ENCODE measurements at regions not wholly inside any gene's neighbourhood (a gene's known extent, or its start where the extent isn't known, plus 50 kb on each side); places are given as distances from the start of the nearest gene placed in this dataset.
"Not testable (repeated sequence)": the region's sequence is repeated elsewhere in the genome, so short reads cannot be mapped to it uniquely, and the experiment has no call there.

DNA sequence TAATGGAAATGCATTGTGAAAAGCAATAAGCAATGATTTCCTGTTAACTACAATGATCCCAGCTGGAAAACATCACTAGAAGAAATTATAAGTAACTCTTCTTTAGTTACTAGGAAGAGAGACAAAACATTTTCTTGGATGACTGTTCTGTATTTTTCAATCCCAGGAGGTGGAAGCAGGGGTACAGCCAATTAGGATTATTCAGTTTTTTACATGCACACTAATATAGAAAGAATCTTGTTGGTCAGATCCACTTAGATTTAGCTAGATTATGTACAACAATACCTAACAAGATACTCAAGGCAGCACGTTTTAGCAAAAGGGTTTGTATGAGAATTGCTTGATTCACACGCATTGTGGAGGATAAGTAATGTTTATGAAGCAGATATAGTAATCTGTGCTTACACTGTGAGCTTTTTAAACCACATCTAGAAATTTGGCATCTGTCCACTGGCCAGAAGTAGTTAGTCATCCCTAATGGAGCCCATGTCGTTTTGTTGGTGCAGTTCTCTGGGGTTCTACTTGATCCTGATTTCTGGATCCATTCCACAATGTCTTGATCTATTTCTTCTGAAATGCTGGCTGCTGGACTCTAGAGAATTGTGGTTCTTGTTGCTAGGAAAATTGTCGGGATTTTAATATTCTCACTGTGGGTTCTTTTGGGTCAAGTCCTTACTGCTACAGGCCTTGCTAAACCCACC, 199.7 kb downstream of the ADCYAP1 start:
- DNase-seq (ENCODE audit: low read depth) = peak; percentile 63

DNA sequence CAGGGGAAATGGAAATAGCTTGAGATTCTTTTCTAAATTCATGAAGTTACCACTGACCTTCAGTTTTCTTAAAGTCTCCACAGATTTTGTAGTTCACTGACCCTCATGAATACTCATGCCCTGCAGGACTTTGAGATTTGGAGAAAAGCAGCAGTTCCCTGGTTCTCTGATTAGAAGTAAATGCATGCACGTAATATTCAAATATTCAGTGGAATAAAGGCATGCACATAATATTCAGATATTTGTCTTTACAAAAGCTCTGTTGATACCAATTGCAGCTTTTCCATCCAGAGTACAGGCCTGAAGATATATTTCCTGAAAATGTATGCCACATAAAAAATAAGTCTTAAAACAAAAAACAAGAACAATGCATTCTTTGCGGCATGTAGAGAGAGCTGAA, 219.8 kb downstream of the ADCYAP1 start:
- no peak for DNase-seq (ENCODE audit: low read depth)

DNA sequence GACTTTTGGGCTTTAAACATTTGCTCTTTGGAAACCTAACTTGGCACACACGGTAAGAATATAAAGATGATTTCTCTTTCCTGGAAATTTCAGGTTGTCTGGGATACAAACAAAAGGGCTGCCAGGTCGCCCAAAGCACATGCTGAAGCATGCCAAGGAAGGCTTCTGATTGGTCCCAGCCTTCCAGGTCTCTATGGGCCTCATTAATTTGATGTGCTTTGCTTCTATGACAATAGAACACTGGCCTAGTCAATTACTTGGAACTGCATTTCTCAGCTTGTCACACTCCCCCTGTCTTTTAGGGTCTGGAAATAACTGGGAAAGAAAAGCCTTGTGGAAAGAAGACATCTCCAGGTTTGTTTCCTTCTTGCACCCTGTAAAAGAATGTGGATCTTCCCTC, 228.9 kb downstream of the ADCYAP1 start:
- DNase-seq (ENCODE audit: low read depth) = no peak

DNA sequence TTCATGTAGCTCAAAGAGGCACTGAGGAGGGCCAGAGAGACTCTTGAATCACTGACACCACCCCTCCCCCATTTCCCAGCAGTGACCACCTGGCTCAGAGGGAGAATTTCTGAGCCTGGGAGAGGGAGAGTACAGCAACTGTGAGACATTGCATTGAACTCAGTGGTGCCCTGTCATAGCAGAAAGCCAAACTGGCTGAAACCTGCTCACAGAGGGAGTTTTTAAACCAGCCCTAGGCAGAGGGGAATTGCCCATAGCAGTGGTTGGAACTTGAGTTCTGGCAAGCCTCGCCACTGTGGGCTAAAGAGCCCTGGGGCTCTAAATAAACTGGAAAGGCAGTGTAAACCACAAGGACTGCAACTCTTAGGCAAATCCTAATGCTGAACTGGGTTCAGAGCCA, 243.1 kb downstream of the ADCYAP1 start:
- DNase-seq (ENCODE audit: low read depth) = no peak

DNA sequence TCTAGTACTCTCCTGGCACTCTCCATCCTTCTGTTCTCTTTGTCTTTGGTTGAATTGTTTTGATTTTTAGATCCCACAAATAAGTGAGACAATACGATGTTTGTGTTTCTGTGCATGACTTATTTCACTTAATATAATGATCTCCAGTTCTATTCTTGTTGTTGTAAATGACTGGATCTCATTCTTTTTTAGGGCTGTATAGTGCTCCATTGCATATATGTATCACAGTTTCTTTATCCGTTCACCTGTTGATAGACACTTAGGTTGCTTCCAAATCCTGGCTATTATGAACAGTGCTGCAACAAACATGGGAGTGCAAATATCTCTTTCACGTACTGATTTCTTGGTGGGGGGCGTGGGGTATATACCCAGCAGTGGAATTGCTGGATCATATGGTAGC, 245.0 kb downstream of the ADCYAP1 start:
- DNase-seq (ENCODE audit: low read depth) = no peak

DNA sequence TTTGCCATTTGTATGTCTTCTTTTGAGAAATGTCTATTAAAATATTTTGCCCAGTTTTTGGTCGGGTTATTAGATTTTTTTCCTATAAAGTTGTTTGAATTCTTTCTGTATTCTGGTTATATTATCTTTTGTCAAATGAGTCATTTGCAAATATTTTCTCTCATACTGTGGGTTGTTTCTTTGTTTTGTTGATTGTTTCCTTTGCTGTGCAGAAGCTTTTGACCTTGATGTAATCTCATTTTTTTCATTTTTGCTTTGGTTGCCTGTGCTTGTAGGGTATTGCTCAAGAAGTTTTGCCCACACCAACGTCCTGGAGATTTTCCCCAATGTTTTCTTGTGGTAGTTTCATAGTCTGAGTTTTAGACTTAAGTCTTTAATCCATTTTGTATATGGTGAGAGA, 245.7 kb downstream of the ADCYAP1 start:
- DNase-seq (ENCODE audit: low read depth) = no peak

DNA sequence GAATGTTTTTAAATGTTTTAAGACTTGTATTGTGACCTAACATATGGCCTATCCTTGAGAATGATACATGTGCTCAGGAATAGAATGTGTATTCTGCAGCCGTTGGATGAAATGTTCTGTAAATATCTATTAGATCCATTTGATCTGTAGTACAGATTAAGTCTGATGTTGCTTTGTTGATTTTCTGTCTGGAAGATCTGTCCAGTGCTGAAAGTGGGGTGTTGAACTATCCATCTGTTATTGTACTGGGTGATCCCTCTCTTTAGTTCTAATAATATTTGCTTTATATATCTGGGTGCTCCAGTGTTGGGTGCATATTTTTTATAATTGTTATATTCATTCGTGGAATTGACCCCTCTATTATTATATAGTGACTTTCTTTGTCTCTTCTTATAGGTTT, 248.3 kb downstream of the ADCYAP1 start:
- DNase-seq (ENCODE audit: low read depth) = not testable (repeated sequence)

DNA sequence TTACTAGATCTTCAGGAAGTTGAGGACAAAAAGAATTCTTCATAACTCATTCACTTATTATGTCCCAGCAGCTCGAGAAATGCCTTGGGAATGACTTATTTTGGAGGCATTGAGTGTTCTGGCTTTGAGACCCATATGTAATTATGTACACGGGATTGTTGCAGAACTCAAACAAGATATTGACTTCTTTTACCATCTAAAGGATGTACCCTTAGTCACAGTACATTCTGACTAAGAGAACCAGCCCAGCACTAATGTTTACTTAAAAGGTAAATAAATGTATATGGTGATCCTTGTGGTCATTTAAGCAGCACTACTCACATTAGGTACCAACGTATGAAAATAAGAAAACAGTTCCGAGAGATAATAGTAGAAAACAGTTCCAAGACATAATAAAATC, 268.9 kb downstream of the ADCYAP1 start:
- DNase-seq (ENCODE audit: low read depth) = no peak

DNA sequence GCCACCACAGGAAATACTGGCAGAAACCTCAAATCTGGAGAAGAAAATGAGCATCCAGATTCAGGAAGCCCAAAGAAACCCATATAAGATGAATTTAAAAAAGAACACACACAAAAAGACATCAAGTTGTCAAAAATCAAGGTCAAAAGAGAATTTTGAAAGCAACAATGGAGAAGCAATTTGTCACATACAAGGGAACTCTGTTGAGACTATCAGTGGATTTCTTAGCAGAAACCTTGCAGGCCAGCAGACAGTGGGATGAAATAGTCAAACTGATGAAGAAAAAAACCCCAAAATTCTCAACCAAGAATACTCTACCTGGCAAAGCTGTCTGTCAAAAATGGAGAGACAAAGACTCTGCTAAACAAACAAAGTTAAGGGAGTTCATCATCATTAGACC, 272.6 kb downstream of the ADCYAP1 start:
- DNase-seq (ENCODE audit: low read depth) = no peak

DNA sequence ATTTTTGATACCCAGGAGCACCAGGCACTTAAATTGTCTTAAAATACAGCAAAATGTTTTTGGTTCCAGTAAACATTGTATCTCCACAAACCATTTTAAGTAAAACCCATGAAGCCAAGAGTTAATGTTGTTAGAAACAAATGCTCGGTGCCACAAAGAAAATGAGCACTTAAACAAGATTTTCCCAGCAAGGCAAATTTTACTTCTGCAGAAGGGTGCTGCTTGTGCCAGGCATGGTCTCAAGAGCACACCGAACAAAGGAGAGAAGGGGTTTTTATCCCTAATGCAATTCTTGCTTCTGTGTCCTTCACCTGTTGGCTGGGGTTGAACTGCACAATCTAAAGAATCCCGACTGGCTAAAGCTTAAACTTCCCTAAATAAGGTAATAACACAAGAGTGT, 286.7 kb downstream of the ADCYAP1 start:
- DNase-seq (ENCODE audit: low read depth) = no peak

DNA sequence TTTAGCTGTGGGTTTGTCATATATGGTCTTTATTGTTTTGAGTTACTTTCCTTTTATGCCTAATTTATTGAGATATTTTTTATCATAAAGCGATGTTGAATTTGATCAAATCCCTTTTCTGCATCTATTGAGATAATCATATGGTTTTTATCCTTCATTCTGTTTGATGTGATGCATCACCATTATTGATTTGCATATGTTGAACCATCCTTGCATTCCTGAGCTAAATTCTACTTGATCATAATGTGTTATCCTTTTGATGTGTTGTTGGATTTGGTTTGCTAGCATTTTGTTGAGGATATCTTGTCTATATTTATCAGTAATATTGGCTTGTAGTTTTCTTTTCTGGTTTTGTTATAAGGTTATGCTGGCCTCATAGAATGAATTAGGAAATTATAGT, 308.5 kb downstream of the ADCYAP1 start:
- DNase-seq (ENCODE audit: low read depth) = no peak

DNA sequence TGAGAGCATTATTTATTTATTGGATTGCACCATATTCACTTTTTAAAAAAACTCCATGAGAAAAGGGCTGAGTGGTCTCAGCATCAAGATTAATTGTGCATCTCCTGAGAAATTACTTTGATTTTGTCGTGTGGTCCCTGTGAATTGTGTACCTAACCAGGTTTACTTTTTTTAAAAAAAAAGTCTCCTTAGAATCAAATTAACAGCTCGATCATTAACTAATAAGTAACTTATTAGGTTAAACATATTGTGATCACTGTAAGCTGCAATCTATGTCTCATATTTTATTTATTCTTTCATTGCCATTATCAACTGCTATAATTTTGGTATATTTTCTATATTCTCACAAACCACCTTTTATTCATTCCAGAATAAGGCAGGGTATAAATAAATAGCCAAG, 318.2 kb downstream of the ADCYAP1 start:
- no peak for DNase-seq (ENCODE audit: low read depth)

DNA sequence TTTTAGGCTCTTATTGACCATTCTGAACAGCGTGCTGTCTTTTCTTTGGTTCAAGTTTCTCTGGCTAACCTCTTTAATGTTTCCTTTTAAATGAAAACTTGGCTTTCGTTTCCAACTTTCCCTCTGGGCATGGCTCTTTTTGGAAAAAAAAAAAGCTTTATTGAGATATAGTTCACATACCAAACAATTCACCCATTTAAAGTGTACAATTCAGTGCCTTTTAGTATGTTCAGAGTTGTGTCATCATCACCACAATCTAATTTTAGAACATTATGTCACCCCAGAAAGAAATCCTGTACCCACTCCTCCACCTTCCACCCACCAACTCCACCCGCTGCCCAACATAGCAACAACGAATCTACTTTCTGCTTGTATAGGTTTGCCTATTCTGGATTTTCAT, 322.4 kb downstream of the ADCYAP1 start:
- DNase-seq (ENCODE audit: low read depth) = no peak

DNA sequence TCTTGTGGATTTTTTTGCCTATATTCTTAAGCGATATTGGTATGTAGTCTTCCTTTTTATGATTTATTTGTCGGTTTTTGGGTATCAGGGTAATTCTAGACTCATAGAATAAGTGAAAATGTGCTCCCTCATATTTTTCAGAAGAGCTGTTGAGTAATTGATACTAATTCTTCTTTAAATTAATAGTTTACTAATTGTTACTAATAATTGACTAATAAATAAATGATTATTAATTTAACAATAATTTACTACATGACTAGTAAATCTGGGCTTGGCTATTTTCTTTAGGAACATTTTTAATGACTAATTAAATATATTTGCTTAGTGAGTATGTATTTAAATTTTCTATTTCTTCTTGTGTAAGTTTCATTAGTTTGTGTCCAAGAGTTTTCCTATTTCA, 325.0 kb downstream of the ADCYAP1 start:
- no peak for DNase-seq (ENCODE audit: low read depth)

DNA sequence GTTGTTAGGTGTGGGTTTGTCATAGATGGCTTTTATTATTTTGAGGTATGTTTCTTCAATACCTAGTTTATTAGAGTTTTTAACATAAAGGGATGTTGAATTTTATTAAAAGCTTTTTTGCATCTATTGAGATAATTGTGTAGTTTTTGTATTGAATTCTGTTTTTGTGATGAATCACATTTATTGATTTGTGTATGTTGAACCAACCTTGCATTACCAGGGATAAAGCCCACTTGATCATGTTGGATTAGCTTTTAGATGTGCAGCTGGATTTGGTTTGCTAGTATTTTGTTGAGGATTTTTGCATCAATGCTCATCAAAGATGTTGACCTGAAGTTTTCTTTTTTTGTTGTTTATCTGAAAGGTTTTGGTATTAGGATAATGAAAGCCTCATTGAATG, 328.2 kb downstream of the ADCYAP1 start:
- DNase-seq (ENCODE audit: low read depth) = no peak

DNA sequence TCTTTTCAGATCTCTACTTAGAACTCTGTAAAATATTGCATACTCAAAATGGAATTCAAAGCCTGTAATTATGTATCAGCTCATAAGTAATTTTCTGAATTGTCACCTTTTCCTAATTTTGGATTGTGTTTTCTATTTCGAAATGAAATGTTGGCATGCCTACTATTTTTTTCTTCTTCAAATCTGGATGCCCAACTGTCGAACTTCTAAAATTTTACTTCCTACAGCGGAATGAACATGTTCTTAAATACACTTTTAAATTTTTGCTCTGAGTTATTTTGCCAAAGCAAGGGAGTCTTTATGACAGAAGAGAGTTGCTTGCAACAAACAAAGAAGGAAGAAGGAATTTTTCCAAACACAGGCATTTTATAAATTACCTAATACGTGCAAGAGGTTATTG, 336.0 kb downstream of the ADCYAP1 start:
- no peak for DNase-seq (ENCODE audit: low read depth)

DNA sequence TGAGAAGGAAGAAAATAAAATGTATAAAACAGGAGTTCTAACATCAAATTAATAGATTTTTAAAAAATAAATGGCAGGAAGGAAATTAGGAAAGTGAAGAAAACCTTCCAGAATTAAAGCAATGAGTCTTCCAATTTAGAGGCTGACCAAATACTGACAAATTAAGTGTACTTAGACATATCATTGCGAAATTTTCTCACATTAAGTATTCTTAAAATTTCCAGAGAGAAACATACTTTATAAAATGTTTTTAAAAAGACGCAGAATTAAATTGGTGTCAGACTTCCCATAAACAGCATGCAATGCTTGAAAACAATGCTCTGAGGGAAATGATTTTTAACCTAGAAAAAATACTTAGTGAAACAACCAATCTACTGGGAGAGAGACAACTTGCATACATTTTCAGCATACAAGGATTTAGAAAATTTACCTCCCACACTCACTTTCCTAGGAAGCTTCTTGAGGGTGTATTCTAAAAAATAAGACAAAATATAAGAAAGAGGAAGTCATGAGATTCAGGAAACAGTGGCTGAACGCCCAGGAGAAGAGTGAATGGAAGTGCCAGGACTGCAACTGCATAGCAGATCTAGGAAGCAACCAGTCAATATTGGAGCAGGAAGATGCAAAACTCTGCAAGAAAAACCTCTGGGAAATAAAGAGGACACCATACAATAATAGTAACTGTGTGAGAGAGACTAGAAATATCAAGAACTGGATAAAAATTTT, 339.9 kb downstream of the ADCYAP1 start:
- DNase-seq (ENCODE audit: low read depth) = no peak

DNA sequence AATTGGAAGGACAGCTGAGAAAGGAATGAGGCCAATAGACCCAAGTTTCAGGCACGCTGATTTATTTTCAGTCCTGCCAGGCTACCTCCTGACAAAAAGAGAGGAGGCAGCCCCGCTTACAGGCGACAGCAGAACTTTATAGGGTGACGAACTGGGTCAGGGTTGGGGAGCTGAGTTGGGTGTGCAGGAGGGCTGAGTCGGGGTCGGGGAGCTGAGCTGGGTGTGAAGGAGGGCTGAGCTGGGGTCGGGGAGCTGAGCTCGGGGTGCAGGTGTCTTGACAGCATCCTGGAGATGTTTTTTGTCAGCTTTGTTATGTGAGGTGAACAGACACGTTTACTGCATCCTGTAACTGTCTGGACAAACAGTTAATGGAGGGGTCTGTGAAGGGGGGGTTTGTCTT, 342.2 kb downstream of the ADCYAP1 start:
- DNase-seq (ENCODE audit: low read depth) = no peak

DNA sequence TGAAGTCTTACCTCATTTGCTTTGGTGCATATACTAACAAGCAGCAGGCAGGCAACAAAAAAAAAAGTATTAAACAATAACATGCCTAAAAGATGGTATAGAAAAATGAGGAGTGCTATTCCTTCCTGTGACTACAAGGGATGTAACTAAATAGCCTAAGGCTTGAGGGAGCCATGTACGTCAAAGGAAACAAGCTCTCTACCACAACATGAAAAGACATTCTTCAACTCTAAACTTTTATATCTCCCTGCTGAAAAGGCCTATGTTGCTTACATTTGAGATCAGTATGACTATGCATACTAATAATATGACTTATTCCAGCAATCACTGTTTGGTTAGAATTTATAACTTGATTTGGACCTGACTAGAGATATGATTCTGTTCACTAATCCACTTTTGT, 347.9 kb downstream of the ADCYAP1 start:
- no peak for DNase-seq (ENCODE audit: low read depth)

DNA sequence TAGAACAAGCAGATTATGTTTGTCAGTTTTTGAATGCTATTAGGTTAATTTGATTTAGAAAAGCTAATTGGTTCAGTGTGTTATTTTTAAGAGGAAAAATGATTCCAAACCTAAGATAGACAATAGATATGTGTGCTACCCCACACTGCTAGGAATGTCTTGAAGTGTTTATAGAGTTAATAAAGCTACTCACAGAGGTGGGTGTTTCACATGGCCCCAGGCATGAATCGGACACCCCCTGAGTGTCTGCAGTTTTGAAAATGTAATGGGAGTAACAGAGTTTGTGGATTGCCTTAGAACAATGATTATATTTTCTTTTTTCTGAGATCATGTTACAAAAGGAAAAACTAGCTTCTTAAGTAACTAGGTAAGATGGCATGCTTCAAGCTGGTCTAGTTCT, 348.3 kb downstream of the ADCYAP1 start:
- no peak for DNase-seq (ENCODE audit: low read depth)

DNA sequence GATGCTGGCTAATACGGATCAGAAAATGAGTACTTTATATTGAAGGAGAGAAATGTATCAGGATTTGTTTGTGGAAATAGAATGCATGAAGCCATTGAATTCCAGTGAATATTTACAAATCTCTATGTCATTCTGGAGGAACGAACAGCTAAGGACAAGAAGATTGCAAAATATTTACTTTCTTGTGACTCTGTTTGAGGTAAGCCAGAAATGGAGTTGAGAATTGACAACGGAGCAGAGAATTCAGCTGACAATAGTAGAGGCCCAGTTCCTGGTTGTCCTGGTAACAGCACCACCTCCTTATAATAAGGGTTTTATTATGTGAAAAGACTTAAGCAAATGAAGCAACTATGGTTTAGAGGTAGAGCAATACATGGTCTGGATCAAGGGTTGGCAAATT, 349.2 kb downstream of the ADCYAP1 start:
- DNase-seq (ENCODE audit: low read depth) = no peak

DNA sequence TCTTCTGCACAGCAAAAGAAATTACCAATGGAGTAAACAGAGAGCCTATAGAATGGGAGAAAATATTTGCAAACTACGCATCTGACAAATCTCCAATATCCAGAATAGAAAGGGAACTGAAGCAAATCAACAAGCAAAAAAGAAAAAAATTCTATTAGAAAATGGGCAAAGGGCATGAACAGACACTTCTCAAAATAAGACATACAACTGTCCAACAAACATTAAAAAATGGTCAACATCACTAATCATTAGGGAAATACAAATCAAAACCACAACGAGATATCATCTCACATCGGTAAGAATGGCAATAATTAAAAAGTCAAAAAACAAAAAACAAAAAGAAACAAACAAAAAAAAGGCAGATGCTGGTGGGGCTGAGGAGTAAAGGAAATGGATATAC, 356.4 kb downstream of the ADCYAP1 start:
- no peak for DNase-seq (ENCODE audit: low read depth)

DNA sequence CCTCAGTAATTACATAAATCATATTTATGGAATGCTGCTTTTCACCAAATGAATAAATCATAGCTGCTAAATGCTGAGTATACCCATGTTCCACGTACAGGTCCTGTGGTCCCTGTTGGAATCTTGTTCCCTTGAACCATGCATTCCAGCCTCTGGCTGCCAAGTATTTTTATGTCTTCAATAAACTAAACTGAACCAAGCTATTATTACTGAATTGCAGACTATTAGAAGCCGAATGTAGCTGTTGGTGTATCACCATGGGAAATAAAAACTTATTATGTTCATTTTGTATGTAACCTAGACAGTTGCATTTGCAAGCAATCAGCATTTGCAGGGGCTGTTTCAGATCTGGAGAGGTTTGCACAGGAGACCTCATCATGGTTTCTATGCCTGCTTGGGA, 362.4 kb downstream of the ADCYAP1 start:
- DNase-seq (ENCODE audit: low read depth) = no peak

DNA sequence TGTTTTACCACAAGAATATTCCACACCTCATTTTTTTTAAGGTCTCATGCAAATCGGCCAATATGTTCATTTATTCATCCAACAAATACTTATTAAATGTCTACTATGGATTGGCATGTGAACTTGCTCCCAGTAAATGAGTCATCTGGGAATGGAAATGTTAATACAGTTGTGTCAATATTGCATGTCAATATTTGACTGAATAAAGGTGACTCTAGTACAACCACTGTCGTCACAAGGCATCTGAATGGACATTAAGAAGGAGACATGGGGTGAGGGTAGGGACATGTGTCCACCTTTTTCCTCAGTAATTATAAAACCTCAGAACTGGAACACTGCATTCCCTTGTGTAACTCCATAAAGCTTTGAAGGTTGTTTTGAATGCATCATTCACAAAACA, 365.4 kb downstream of the ADCYAP1 start:
- no peak for DNase-seq (ENCODE audit: low read depth)
